ENCODE measurements at regions not wholly inside any gene's neighbourhood (a gene's known extent, or its start where the extent isn't known, plus 50 kb on each side); places are given as distances from the start of the nearest gene placed in this dataset.

- no peak for TF ChIP-seq CTCF (IDR thresholded peaks at IDR 0.05; ENCODE audit: poor library complexity, severe bottlenecking)
- no peak for TF ChIP-seq POLR2AphosphoS5 (IDR thresholded peaks at IDR 0.05)
- no peak for TF ChIP-seq SMC3 (conservative IDR thresholded peaks at IDR 0.05; ENCODE audit: poor library complexity)
- TF ChIP-seq EP300 (conservative IDR thresholded peaks at IDR 0.05; ENCODE audit: poor library complexity, severe bottlenecking): no peak
- no peak for TF ChIP-seq REST (IDR thresholded peaks at IDR 0.05; ENCODE audit: borderline replicate concordance)
- no peak for TF ChIP-seq RAD21 (conservative IDR thresholded peaks at IDR 0.05)
Observed at GRCh38 chr20:54350415-54350814, 125.0 kb upstream of the DOK5 start.
